Astrocyte (in vitro differentiated cells and primary cell): ENCODE measurements at regions not wholly inside any gene's neighbourhood (a gene's known extent, or its start where the extent isn't known, plus 50 kb on each side); places are given as distances from the start of the nearest gene placed in this dataset.

Experiments used
- DNase-seq: peaks from one replicate; pipeline ENCODE4 v3.0.0-alpha.2; 2010; ENCODE audit warnings: low read depth
- FAIRE-seq: peaks from 2 replicates; lab custom pipeline; 2011; peaks lifted over from hg19 to GRCh38; lab: Jason Lieb, UNC
- H2AFZ ChIP-seq: 2 replicates; pipeline ENCODE4 v1.6.0; 2012; ENCODE audit warnings: low read depth, low read length, inconsistent platforms
- H3K27ac ChIP-seq: 2 replicates; pipeline ENCODE4 v1.5.1; 2011; ENCODE audit warnings: low read depth, low read length, inconsistent platforms
- H3K27me3 ChIP-seq: 2 replicates; pipeline ENCODE4 v1.6.0; 2011; ENCODE audit warnings: low read length, inconsistent platforms; ENCODE audit not compliant: insufficient read depth
- H3K36me3 ChIP-seq: 2 replicates; pipeline ENCODE4 v1.5.1; 2011; ENCODE audit warnings: low read length, inconsistent platforms; ENCODE audit not compliant: insufficient read depth
- H3K4me1 ChIP-seq: 2 replicates; pipeline ENCODE4 v1.5.1; 2011; ENCODE audit warnings: low read length, inconsistent platforms; ENCODE audit not compliant: insufficient read depth
- H3K4me2 ChIP-seq: 2 replicates; pipeline ENCODE4 v1.6.0; 2012; ENCODE audit warnings: low read length, inconsistent platforms
- H3K4me3 ChIP-seq: 2 replicates; pipeline ENCODE4 v1.5.1; 2011; ENCODE audit warnings: low read depth, mild to moderate bottlenecking, low read length, inconsistent platforms; ENCODE audit not compliant: insufficient read depth
- H3K79me2 ChIP-seq: 2 replicates; pipeline ENCODE4 v1.6.0; 2012; ENCODE audit warnings: mild to moderate bottlenecking, low read length, inconsistent platforms; ENCODE audit not compliant: insufficient read depth
- H3K9ac ChIP-seq: 2 replicates; pipeline ENCODE4 v1.6.0; 2012; ENCODE audit warnings: mild to moderate bottlenecking, low read length, inconsistent platforms
- H3K9me3 ChIP-seq: 2 replicates; pipeline ENCODE4 v1.5.1; 2012; ENCODE audit warnings: low read depth, mild to moderate bottlenecking, low read length, inconsistent platforms; ENCODE audit not compliant: insufficient read depth
- H4K20me1 ChIP-seq: 2 replicates; pipeline ENCODE4 v1.6.0; 2012; ENCODE audit warnings: low read length, inconsistent platforms; ENCODE audit not compliant: insufficient read depth
- H3K27ac Mint-ChIP-seq: one replicate; pipeline ENCODE4 v1.8.0; 2021; ENCODE audit warnings: mild to moderate bottlenecking, mixed read lengths; ENCODE audit not compliant: unreplicated experiment
- H3K27me3 Mint-ChIP-seq: one replicate; pipeline ENCODE4 v1.8.0; 2021; ENCODE audit warnings: low read depth, mixed read lengths; ENCODE audit not compliant: unreplicated experiment
- H3K36me3 Mint-ChIP-seq: one replicate; pipeline ENCODE4 v1.8.0; 2021; ENCODE audit warnings: low read depth, mixed read lengths; ENCODE audit not compliant: unreplicated experiment
- H3K4me1 Mint-ChIP-seq: one replicate; pipeline ENCODE4 v1.8.0; 2021; ENCODE audit warnings: low read depth, mixed read lengths; ENCODE audit not compliant: unreplicated experiment
- H3K4me3 Mint-ChIP-seq: one replicate; pipeline ENCODE4 v1.8.0; 2021; ENCODE audit warnings: mild to moderate bottlenecking, moderate library complexity, mixed read lengths; ENCODE audit not compliant: unreplicated experiment
- H3K9me3 Mint-ChIP-seq: one replicate; pipeline ENCODE4 v1.8.0; 2021; ENCODE audit warnings: mild to moderate bottlenecking, mixed read lengths; ENCODE audit not compliant: unreplicated experiment
- EZH2 ChIP-seq: IDR thresholded peaks from 2 replicates; pipeline ENCODE4 v1.6.1; 2012; ENCODE audit warnings: mild to moderate bottlenecking, low read length, inconsistent platforms; ENCODE audit not compliant: insufficient read depth
- TF ChIP-seq, protein P1 (sequence below): IDR thresholded peaks from 2 replicates; pipeline ENCODE4 v1.5.1; 2011; ENCODE audit warnings: low read depth, mild to moderate bottlenecking, inconsistent platforms, low read length, moderate library complexity; ENCODE audit not compliant: insufficient read depth

DNA sequence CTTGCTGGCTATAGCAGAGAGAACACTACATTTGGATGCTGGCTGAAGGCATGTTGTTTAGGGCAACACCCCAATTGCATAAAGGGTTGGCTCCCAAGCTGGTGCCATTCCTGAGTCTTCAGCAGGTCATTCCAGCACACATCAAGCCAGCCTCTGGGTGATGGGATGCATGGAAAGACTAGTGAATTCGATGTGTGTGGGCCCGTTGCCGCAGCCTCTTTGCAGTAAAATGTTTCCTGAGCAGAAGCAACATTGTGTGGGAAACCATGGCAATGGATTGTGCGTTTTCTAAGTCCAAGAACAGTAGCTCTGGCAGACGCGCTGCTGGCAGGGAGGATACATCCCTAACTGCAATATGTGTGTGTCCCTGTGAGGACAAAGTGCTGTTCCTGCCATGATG is 142.4 kb upstream of the SLC24A3 start:
- H2AFZ ChIP-seq, result no peak overlapping the region
- no peak for FAIRE-seq
- Mint-ChIP-seq H3K4me1 (no peaks in the 10 kb centered on the region), H3K27me3 (peaks cover 8% of the 10 kb centered on the region), H3K36me3 (no peaks in the 10 kb centered on the region), H3K4me3 (no peak overlapping the region), H3K27ac (no peak overlapping the region), H3K9me3 (peaks cover 11% of the 10 kb centered on the region)
- H3K27ac ChIP-seq, result no peak overlapping the region
- no peak for DNase-seq
- H3K4me2 ChIP-seq, result no peak overlapping the region
- no peaks in the 10 kb centered on the region for H3K27me3 ChIP-seq
- TF ChIP-seq, protein P1, sequence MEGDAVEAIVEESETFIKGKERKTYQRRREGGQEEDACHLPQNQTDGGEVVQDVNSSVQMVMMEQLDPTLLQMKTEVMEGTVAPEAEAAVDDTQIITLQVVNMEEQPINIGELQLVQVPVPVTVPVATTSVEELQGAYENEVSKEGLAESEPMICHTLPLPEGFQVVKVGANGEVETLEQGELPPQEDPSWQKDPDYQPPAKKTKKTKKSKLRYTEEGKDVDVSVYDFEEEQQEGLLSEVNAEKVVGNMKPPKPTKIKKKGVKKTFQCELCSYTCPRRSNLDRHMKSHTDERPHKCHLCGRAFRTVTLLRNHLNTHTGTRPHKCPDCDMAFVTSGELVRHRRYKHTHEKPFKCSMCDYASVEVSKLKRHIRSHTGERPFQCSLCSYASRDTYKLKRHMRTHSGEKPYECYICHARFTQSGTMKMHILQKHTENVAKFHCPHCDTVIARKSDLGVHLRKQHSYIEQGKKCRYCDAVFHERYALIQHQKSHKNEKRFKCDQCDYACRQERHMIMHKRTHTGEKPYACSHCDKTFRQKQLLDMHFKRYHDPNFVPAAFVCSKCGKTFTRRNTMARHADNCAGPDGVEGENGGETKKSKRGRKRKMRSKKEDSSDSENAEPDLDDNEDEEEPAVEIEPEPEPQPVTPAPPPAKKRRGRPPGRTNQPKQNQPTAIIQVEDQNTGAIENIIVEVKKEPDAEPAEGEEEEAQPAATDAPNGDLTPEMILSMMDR, result no peak
- TF ChIP-seq EZH2, result no peak
- H3K9me3 ChIP-seq, result no peaks in the 10 kb centered on the region
- no peaks in the 10 kb centered on the region for H3K36me3 ChIP-seq
- H3K4me3 ChIP-seq, result no peak overlapping the region
- H3K4me1 ChIP-seq, result no peaks in the 10 kb centered on the region
- no peaks in the 10 kb centered on the region for H3K79me2 ChIP-seq
- H4K20me1 ChIP-seq, result no peaks in the 10 kb centered on the region
- no peak overlapping the region for H3K9ac ChIP-seq

DNA sequence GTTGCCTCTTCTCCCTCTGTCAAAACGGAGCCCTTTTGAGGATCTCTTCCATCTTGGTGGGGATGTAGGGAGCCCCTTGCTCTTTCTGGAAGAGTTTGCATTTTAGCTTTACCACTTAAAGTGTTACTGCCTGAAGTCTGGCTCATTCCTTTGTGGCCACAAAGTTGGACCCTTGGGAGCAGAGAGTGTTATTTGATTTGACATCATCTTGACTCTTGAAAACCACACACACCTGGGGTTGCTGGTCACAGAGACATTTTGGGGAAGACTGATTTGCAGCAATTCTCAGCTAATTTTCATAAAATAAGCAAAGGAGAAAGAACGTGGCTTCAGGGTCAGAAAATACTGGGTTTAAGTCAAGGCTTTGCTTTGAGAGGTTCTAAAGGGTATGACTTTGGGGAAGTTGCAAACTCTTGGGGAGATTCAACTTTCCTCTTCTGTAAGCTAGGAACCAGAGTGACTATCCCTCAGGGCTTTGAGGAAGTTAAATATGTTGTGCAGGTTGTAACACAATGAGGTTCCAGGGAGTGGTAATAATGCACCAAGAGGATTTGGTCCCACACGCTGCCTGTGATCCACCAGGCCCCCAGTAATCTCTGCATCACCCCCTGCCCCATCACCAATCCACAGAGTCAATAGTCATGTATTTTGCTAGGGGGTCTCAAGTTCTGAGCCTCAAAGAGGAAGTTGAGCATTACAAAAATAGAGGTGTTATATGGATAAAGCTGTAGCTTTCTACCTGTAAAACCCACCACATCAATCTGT is 141.6 kb upstream of the SLC24A3 start:
- Histone ChIP-seq H3K9ac (no peak overlapping the region), H3K36me3 (no peaks in the 10 kb centered on the region), H3K27ac (no peak overlapping the region), H3K27me3 (no peaks in the 10 kb centered on the region), H3K4me2 (no peak overlapping the region), H4K20me1 (no peaks in the 10 kb centered on the region), H3K4me1 (no peaks in the 10 kb centered on the region), H3K9me3 (no peaks in the 10 kb centered on the region), H3K4me3 (no peak overlapping the region), H3K79me2 (no peaks in the 10 kb centered on the region), H2AFZ (no peak overlapping the region)
- TF ChIP-seq EZH2, result no peak
- TF ChIP-seq, protein P1, result no peak
- Mint-ChIP-seq H3K4me3 (no peak overlapping the region), H3K27me3 (peaks cover 8% of the 10 kb centered on the region), H3K9me3 (peaks cover 3% of the 10 kb centered on the region), H3K36me3 (no peaks in the 10 kb centered on the region), H3K27ac (no peak overlapping the region), H3K4me1 (no peaks in the 10 kb centered on the region)
- no peak for FAIRE-seq
- DNase-seq, result no peak

- Histone ChIP-seq H3K4me1 (no peaks in the 10 kb centered on the region), H4K20me1 (no peaks in the 10 kb centered on the region), H3K9ac (no peak overlapping the region), H3K4me2 (no peak overlapping the region), H3K27ac (no peak overlapping the region), H3K4me3 (no peak overlapping the region), H3K36me3 (no peaks in the 10 kb centered on the region), H2AFZ (no peak overlapping the region), H3K27me3 (no peaks in the 10 kb centered on the region), H3K9me3 (no peaks in the 10 kb centered on the region), H3K79me2 (no peaks in the 10 kb centered on the region)
- DNase-seq (no peak), FAIRE-seq (no peak)
- no peak overlapping the region for H3K4me3 Mint-ChIP-seq
- H3K4me1 Mint-ChIP-seq, result no peaks in the 10 kb centered on the region
- H3K9me3 Mint-ChIP-seq, result peaks cover 3% of the 10 kb centered on the region
- H3K27me3 Mint-ChIP-seq, result peaks cover 8% of the 10 kb centered on the region
- no peak overlapping the region for H3K27ac Mint-ChIP-seq
- no peaks in the 10 kb centered on the region for H3K36me3 Mint-ChIP-seq
- no peak for TF ChIP-seq EZH2
- TF ChIP-seq, protein P1, result no peak
Measured at GRCh38 chr20:19071446-19071725, 141.1 kb upstream of the SLC24A3 start.
